Activated CD4-positive, alpha-beta memory T cell treated with anti-CD3 and anti-CD28 coated beads, Interleukin-2, amount 10 ng/mL, durations not matched to agents 7 days and 5 days (primary cell): ENCODE measurements at regions not wholly inside any gene's neighbourhood (a gene's known extent, or its start where the extent isn't known, plus 50 kb on each side); places are given as distances from the start of the nearest gene placed in this dataset.

Experiments
- CTCF ChIA-PET: fragments of 350-600 bp; sonication (Branson Sonifier 250); formaldehyde crosslinking; loops from one replicate; lab custom pipeline; 2021; ENCODE audit warnings: antibody characterized with exemption, inconsistent platforms; lab: Charles Lee
- POLR2A ChIA-PET: fragments of 350-600 bp; sonication (Branson Sonifier 250); formaldehyde crosslinking; loops from one replicate; lab custom pipeline; 2021; ENCODE audit warnings: antibody characterized with exemption; lab: Charles Lee
- DNase-seq: peaks from one replicate; pipeline ENCODE4 v3.0.0-alpha.2; 2020
- H3K27ac Mint-ChIP-seq: one replicate; pipeline ENCODE4 v1.8.0; 2021; ENCODE audit warnings: mild to moderate bottlenecking, mixed read lengths
- H3K27me3 Mint-ChIP-seq: one replicate; pipeline ENCODE4 v1.8.0; 2021; ENCODE audit warnings: mixed read lengths
- H3K36me3 Mint-ChIP-seq: one replicate; pipeline ENCODE4 v1.8.0; 2021; ENCODE audit warnings: low read depth, mixed read lengths
- H3K4me1 Mint-ChIP-seq: one replicate; pipeline ENCODE4 v1.8.0; 2021; ENCODE audit warnings: mixed read lengths
- H3K4me3 Mint-ChIP-seq: one replicate; pipeline ENCODE4 v1.8.0; 2021; ENCODE audit warnings: mild to moderate bottlenecking, mixed read lengths
- H3K9me3 Mint-ChIP-seq: one replicate; pipeline ENCODE4 v1.8.0; 2021; ENCODE audit warnings: mixed read lengths

GRCh38 chr1:111556325-111557037 is 53.0 kb upstream of the ADORA3 start:
- POLR2A ChIA-PET: interaction anchor here (1.5 kb wide), 1 partner anchor 65 kb away, joined by 5 read pairs; no protein-coding TSS in a partner anchor
- no peak overlapping the region for H3K27ac Mint-ChIP-seq
- H3K36me3 Mint-ChIP-seq: peaks cover 4% of the 10 kb centered on the region
- no peaks in the 10 kb centered on the region for H3K9me3 Mint-ChIP-seq
- H3K4me1 Mint-ChIP-seq: no peaks in the 10 kb centered on the region
- no peak for DNase-seq
- CTCF ChIA-PET: interaction anchor here (1.0 kb wide), 1 partner anchor 27 kb away, joined by 3 read pairs; no protein-coding TSS in a partner anchor
- no peak overlapping the region for H3K4me3 Mint-ChIP-seq
- peaks cover 3% of the 10 kb centered on the region for H3K27me3 Mint-ChIP-seq

- Mint-ChIP-seq H3K36me3 (peaks cover 1% of the 10 kb centered on the region), H3K4me3 (no peak overlapping the region), H3K27ac (no peak overlapping the region), H3K4me1 (no peaks in the 10 kb centered on the region), H3K27me3 (peaks cover 2% of the 10 kb centered on the region), H3K9me3 (no peaks in the 10 kb centered on the region)
- no peak for DNase-seq
- POLR2A ChIA-PET: no interaction called here
- CTCF ChIA-PET: no interaction called here
Measured at GRCh38 chr1:111559736-111560279, 56.4 kb upstream of the ADORA3 start.

- H3K27ac Mint-ChIP-seq: no peak overlapping the region
- peaks cover 2% of the 10 kb centered on the region for H3K27me3 Mint-ChIP-seq
- no peaks in the 10 kb centered on the region for H3K9me3 Mint-ChIP-seq
- peaks cover 3% of the 10 kb centered on the region for H3K36me3 Mint-ChIP-seq
- H3K4me3 Mint-ChIP-seq: no peak overlapping the region
- DNase-seq: no peak
- H3K4me1 Mint-ChIP-seq: no peaks in the 10 kb centered on the region
- CTCF ChIA-PET: no interaction called here
- POLR2A ChIA-PET: no interaction called here
Measured at GRCh38 chr1:111561328-111561727, 57.9 kb upstream of the ADORA3 start.

- Mint-ChIP-seq H3K27ac (no peak overlapping the region), H3K36me3 (peaks cover 6% of the 10 kb centered on the region)
Measured at GRCh38 chr1:111563619-111564018, 56.0 kb upstream of the RAP1A start.

GRCh38 chr1:111565079-111565478 is 54.5 kb upstream of the RAP1A start:
- peaks cover 2% of the 10 kb centered on the region for H3K27me3 Mint-ChIP-seq
- CTCF ChIA-PET: no interaction called here
- no peak overlapping the region for H3K27ac Mint-ChIP-seq
- H3K36me3 Mint-ChIP-seq: peaks cover 6% of the 10 kb centered on the region
- POLR2A ChIA-PET: no interaction called here
- no peak overlapping the region for H3K4me3 Mint-ChIP-seq
- H3K9me3 Mint-ChIP-seq: peaks cover 2% of the 10 kb centered on the region
- no peak for DNase-seq
- no peaks in the 10 kb centered on the region for H3K4me1 Mint-ChIP-seq

More at GRCh38 chr1:111563619-111564018, 56.0 kb upstream of the RAP1A start:
- H3K4me1 Mint-ChIP-seq: no peaks in the 10 kb centered on the region
- ChIA-PET POLR2A (interaction anchor here (0.6 to 1.0 kb wide), 2 partner anchors 24 to 29 kb away, joined by 3 read pairs; no protein-coding TSS in a partner anchor), CTCF (interaction anchor here (1.5 kb wide), 1 partner anchor 23 kb away, joined by 4 read pairs; no protein-coding TSS in a partner anchor)
- peaks cover 2% of the 10 kb centered on the region for H3K9me3 Mint-ChIP-seq
- peaks cover 2% of the 10 kb centered on the region for H3K27me3 Mint-ChIP-seq
- H3K4me3 Mint-ChIP-seq: no peak overlapping the region
- DNase-seq: no peak

GRCh38 chr1:111565968-111566367 is 53.6 kb upstream of the RAP1A start:
- Mint-ChIP-seq H3K36me3 (peaks cover 6% of the 10 kb centered on the region), H3K4me1 (peaks cover 7% of the 10 kb centered on the region), H3K27me3 (peaks cover 2% of the 10 kb centered on the region), H3K4me3 (no peak overlapping the region), H3K27ac (no peak overlapping the region), H3K9me3 (peaks cover 2% of the 10 kb centered on the region)
- DNase-seq: no peak
- CTCF ChIA-PET: interaction anchor here (1.5 kb wide), 1 partner anchor 15 kb away, joined by 3 read pairs; no protein-coding TSS in a partner anchor
- POLR2A ChIA-PET: no interaction called here

GRCh38 chr1:111568160-111568647 is 51.4 kb upstream of the RAP1A start:
- no peak overlapping the region for H3K27ac Mint-ChIP-seq
- peaks cover 9% of the 10 kb centered on the region for H3K4me1 Mint-ChIP-seq
- no peaks in the 10 kb centered on the region for H3K27me3 Mint-ChIP-seq
- ChIA-PET CTCF (no interaction called here), POLR2A (interaction anchor here (0.9 kb wide), 1 partner anchor 51 kb away, joined by 3 read pairs; the partner anchor contains the start of gene RAP1A)
- no peak for DNase-seq
- peaks cover 2% of the 10 kb centered on the region for H3K9me3 Mint-ChIP-seq
- H3K4me3 Mint-ChIP-seq: no peak overlapping the region
- H3K36me3 Mint-ChIP-seq: peaks cover 6% of the 10 kb centered on the region
